HG03565 (cell line): ENCODE measurements at regions not wholly inside any gene's neighbourhood (a gene's known extent, or its start where the extent isn't known, plus 50 kb on each side); places are given as distances from the start of the nearest gene placed in this dataset.
"Not testable (repeated sequence)": the region's sequence is repeated elsewhere in the genome, so short reads cannot be mapped to it uniquely, and the experiment has no call there.

ENCODE experiments used
- ATAC-seq: cut with Tn5 transposase; IDR thresholded peaks from one replicate; pipeline ENCODE4 v1.9.1; 2021; ENCODE audit warnings: mild to moderate bottlenecking, moderate library complexity; ENCODE audit not compliant: unreplicated experiment

DNA sequence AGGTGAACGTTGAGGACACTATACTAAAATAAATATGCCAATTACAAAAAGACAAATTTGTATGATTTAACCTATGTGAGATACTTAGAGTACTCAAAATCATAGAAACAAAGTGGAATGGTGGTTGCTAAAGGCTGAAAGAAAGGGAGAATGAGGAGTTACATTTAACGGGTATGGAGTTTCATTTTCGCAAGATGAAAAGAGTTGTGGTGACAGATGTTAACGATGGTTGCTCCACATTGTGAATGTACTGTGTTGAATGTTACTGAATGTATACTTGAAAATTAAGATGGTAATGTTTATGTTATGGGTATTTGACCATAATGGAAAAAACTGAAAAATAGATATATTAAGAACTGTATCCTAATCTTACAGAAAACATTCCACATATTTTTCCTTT, 51.3 kb upstream of the MOCS2 start:
- ATAC-seq = no peak

DNA sequence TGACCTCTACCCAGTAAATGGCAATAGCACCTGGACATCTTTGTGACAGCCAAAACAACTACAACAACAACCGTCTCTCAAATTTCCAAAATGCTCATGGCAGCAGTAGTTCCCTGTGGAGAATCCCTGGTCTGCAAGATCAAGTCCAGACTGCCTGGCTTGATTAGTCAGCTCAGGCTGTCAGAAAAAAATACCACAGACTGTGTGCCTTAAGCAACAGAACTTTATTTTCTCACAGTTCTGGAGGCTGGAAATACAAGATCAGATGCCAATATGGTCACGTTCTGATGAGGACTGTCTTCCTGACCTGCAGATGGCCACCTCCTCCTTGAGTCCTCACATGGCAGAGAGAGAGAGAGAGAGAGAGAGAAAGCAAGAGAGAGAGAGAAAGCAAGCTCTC, 52.3 kb upstream of the MOCS2 start:
- ATAC-seq = no peak

DNA sequence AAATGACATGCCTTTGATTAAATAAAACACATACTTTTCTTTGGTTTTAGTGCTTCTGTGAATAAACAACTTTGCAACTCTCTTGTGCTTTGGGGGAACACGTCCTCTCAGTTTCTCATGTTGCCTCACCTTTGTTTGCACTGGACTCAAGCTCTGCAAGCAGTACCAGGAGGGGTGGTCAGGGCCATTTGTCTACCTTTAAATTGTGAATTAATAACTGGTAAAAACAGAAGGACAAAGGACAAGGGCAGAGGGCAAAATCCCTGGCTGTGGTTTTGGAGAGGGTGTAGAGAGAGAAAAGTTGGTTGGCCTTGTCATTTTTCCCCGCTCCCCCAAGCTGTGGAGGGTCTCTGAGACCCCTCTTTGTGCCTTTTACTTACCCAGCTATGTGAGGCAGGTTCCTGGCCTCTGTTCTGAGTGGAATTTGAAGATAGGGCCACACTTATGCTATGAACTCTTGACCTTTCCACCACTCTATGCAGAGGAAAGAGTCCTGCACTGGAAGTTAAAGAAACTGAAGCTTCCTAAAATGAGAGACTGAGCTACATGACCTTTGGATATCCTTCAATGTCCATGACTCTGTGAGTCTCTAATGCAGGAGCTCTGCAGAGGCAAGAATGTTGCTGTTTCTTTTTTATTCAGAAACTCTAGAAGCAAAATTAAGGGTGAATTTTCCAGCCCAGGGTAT, 55.1 kb upstream of the MOCS2 start:
- no peak for ATAC-seq

DNA sequence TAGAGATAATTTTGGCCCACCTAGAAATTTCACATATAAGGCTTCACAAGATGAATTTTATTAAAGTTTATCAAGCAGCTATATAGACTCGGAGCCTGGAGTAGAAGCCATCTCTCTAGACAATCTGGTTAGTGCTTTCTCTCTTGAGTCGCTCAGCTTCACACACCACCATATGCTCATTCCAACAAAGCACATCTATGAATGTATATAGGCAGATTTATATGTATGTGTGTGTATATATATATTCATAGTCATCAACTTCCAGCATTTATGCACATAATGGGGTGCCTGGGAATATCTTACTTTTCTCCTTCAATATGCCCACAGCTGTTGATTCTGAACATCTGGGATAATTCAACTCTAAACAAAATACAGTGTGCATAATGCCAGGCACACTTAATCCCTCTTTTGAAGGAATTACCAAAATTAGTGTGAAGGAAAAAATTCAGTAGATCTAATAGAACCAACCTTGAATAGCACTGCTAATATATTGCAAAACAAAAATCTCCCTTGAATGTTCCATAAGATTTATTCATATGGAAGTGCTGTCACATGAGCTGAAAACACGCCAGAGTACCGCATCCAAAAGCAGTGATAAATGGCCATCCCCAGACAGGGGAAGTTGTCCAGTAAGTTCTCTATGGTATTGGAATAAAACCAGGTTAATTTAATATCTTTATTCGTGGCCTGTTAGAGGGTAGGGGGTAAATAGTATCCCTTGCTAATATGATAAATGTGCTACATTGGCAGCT, 56.0 kb upstream of the MOCS2 start:
- no peak for ATAC-seq

DNA sequence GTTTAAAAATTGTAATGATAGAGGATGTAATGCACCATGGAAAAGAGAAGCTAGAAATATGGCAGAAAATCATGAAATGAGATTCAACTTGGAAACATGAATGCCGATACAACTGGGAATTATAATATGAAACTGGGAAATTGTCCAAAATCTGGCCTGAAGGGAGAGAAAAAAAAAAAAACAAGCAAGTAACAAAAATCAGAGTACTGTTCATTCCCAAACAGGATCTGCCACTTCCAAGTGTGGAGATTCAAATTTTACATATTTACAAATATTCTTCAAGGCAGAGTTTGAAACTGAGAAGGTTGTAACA, 56.6 kb upstream of the MOCS2 start:
- no peak for ATAC-seq

DNA sequence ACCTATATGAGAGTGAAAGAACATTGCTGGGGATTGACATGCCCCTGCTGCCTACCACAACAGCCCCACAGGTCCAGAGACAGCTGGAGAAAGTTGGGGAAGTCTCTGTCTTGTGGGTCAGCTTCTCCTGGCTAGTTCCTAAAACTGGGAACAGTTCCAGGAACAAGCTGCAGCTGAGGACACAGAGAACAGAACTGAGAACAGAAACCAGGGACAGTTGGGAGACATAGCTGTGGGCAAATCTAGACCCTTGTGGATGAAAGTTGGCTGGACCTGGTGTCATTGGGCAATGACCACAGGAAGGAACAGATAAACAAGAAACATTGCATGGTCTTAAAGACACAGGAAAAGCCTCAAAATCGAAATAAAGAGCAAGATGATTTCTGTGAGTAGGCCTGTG, 58.3 kb upstream of the MOCS2 start:
- ATAC-seq = no peak

DNA sequence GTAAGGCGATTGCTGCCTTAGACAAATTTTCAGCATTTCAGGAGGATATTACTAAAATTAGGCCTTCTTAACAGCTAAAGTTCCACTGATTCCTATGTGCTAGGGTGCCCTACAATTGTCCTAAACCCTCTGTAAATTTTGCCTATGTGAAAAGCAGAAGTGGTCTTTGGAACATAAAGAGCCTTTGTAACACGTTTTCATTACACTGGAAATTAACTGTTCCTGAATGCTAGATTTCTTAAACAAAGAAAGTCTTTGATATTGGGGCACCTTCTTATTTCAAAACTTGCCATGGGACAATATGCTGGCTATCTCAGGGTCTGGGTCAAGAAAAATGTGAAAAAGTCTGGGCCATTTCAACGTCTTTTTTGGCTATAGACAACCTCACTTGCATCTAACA, 60.4 kb upstream of the MOCS2 start:
- ATAC-seq = no peak

DNA sequence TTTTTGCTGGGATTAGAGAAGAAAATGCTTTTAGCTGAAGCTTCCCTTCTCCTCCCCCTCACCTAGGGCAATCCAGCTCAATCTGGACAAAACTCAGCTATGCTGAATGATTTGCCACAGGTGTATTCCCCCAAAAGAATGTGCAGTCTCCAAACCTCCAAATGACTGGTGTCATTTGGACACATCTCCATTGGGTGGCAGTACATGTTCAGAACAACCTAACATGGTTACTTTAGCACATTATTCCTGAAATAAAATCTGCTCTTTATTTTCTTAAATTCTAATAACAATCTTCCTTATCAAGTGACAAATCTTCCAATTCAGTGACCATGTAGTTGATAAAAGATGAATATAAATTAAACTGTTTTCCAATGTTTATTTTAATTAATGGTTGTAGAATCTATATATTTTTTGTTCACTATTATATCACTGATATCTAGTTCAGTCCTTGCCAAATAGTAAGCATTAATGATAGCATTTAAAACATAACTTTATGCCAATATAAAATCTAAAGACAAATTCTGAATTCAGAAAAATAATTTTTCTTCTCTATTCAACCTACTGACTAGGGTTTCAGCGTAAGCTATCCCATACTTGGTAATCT, 61.3 kb upstream of the MOCS2 start:
- peak; percentile 65 for ATAC-seq

DNA sequence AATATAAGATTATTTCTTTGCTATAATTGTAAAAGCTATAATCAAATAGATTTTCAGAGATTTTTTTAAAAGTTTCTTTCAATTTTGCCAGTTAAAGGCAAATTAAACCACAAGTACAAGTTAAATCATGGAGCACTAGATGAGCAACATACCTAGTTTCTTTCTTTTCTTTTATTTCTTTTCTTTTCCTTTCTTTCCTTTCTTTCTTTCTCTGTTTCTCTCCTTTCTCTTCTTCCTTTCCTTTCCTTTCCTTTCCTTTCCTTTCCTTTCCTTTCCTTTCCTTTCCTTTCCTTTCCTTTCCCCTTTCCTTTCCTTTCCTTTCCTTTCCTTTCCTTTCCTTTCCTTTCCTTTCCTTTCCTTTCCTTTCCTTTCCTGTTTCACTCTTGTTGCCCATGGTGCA, 62.5 kb upstream of the MOCS2 start:
- not testable (repeated sequence) for ATAC-seq

DNA sequence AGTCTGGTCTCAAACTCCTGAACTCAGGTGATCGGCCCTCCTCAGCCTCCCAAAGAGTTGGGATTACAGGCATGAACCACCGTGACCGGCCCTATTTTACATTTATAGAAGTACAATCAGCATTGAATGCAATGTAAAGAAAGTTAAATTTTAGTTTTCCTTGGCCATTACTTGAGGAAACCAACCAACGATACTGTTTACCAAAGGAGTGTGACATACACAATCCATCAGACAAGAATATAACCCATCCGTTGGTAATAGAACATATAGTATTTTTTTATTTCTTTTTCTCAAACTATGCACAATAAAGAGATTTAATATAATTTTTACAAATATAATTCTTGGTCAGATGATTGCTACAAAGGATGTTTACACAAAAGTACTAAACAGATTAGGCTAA, 63.1 kb upstream of the MOCS2 start:
- no peak for ATAC-seq

DNA sequence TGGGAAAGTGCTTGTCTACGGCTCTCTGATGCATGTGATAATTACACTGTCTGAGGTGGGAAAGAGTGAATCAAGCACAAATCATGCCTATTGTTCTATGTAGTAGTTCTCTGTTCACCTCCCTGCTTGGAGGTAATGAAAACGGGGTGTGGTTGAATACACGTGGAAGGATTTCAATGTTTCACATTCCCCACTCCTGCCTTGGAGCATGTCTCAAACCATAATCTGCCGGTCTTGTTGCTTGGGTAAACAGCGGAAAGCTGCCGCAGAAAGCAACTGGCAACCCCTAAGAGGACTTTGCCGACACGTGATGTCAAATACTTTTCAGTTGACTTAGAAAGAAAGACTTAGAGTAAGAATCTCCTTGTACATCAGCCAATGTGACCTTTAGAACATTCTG, 63.5 kb upstream of the MOCS2 start:
- no peak for ATAC-seq

DNA sequence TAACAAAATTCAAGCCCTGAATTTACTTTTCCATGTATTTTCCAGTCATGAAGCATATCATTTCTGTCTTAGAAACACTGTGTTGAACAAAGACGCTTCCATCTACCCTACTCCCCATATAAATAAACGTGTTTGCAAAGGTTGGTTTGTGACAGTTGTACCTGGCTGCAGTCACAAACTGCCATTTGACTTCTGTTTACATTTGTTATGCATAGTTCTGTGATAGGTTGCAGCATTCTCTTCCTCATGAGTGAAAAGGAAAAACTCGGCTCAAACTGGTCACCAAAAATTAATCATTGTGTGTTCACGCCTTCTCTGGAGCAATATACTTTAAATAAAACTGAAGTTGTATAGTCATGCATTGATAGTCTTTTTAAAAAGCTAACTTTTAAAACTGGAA, 69.3 kb upstream of the MOCS2 start:
- no peak for ATAC-seq

DNA sequence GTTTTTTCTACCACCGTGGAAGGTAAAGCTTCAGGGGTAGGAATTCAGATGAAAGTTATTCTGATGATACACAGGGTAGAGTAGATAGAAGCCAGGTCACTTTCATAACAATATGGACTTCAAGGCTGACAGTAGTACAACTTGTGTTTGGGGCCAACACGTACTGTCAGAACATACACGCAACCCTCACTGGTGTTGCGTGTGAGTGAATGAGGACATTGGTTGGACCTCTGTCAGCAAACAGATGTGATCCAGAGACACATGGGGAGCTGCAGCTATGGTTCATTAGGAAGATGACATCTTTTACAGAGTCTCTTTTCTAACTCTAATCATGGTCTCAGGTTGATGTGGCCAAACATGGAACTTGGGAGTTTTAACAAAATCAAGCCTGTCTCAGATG, 70.1 kb upstream of the MOCS2 start:
- ATAC-seq = no peak

DNA sequence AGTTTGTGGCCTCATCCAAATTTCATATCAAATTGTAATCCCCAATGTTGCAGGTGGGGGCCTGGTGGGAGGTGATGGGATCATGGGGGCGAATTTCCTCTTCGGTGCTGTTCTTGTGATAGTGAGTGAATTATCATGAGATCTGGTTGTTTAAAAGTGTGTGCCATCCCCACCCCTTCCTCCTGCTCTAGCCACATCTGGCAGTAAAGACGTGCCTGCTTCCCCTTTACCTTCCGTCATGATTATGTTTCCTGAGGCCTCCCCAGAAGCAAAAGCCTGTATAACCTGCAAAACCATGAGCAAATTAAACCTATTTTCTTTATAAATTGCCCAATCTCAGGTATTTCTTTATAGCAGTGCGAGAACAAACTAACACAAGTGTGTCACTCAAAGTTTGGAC, 71.0 kb upstream of the MOCS2 start:
- no peak for ATAC-seq

DNA sequence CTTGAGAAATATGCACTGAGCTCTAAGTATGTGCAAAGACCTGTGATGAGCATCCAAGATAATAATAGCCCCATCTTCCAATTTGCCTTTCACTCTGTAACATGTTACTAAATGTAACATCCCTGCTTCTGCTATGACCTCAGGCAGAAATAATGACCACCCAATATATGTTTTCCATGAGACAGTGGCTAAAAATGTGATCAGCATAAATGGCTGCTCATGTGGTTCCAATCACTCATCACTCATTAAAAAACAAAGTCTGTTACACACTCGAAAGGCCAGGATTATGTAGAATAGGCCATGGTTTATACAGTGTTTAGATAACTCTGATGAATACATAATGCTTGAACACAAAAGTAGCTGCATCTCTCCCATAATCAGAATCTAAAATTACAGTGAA, 71.4 kb upstream of the MOCS2 start:
- no peak for ATAC-seq

DNA sequence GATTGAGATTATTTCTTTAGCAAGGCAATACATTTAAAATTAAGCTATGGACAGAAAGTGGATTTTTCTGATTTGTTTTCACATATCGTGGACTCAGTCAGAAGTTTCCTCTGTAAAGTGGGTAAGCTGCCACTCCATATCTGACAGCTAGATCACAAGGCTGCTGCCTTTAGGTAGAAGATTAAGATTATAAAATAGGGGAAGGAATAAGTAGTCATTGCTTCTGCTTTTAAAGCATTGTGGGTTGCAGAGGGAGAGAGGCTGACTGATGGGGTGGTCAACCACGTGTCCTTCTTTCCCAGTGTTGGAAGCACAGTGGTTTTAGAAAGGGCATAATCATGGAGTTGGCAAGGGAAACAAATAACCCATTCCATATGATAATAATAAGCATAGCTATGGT, 74.3 kb upstream of the MOCS2 start:
- no peak for ATAC-seq

DNA sequence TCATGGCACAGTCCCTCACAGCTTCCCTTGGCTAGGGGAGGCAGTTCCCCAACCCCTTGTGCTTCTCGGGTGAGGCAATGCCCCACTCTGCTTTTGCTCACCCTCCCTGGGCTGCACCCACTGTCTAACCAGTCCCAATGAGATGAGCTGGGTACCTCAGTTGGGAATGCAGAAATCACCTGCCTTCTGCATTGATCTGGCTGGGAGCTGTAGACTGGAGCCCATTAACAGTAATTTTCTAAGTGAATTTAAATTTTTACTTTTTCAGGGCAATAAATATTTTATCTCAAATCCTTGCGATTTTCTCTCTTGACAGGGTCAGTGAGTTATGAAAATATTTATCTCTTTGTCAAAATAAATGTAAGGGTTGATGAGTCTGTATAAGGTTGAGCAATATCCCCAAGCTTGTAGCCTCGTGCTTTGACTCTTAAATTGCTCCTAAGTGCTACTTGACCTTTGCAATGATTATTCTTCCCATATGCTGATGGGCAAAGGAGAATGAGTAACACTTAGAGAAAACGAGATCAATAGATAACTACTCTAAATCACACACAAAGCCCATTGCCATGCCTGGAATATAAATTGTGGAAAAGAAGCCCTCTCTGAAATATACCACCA, 82.1 kb upstream of the MOCS2 start:
- no peak for ATAC-seq

DNA sequence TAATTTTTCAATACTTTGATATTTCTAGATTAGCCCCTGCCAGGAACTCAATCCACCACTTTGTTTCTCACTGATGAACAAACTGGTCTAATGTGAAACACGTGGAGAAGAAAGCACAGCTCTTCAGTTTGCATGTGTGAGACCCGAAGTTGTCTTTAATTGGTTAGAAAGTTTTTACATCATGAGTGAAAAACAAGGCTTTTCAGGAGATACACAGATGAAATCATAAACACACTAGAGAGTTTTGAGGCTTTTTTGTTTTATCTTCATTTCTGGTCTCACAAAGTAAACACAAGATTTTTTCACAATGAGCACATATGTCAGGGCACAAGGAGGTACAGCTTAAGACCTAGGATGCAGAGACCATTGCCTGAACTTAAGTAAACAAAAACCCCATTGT, 84.5 kb upstream of the MOCS2 start:
- no peak for ATAC-seq

DNA sequence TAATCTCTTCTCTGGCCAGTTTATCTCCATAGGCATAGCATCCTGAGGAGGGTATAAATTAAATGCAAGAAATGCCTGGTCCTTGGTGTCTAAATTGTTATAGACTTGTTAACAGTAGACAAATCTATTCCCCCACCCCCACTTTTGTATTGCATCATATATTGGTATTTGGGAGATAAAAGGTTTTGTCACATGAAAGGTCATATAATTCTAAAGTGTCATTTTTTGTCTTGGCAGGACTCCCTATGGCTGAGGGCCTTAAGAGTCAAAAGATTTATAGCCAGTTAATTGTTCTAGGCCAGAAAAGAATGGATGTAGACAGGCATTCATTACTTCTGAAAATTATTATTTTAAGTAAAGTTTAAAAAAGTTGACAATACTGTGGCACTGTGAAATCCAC, 90.3 kb upstream of the MOCS2 start:
- ATAC-seq = no peak

DNA sequence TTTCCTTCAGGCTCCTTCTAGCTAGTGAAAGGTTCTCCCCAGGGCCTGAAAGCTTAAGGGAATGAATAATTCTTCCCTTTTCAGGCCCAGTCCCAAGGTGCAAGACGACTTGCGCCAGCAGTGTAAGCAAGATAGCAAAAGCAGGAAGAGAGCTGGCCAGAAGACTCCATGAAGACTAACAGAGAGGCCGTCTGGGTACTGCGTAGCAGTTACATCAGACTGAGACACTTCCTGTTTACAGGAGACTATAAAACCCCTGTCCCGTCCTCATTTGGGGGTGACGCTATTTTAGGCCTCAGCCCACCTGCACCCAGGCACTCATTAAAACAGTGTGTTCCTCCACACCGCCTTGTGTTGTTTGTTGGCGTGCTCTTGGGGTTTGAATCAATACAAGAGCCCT, 90.7 kb upstream of the MOCS2 start:
- no peak for ATAC-seq

DNA sequence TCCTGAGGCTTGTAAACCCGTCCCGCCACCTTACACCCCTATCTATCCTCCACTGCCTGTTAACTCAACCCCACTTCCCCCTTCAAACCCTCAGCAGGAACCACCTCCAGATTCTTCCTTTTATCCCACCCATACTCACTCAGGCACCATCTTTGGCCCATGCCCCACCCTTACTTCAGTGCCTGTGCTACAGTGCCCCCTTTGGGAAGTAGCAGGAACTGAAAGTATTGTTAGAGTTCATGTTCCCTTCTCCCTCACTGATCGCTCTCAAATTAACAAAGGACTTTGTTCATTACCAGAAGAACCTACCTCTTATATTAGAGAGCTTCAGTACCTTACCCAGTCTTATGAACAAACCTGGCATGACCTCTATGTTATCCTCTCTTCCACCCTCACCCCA, 92.2 kb upstream of the MOCS2 start:
- ATAC-seq = no peak

DNA sequence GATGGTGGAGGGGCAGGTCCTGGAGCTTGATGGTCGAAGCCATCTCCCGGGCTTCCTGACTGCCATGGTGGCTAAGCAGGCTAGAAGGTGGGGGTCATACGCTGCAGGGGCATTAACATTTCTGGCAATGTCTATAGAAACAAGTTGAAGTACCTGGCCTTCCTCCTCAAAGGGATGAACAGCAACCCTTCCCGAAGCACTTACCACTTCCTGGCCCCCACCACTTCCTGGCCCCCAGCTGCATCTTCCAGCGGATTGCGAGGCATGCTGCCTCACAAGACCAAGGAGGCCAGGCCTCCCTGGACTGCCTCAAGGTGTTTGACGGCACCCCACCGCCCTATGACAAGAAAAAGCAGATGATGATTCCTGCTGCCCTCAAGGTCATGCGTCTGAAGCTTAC, 97.0 kb upstream of the MOCS2 start:
- no peak for ATAC-seq
